ENCODE measurements at regions not wholly inside any gene's neighbourhood (a gene's known extent, or its start where the extent isn't known, plus 50 kb on each side); places are given as distances from the start of the nearest gene placed in this dataset.

GRCh38 chr6:121748376-121748775, 312.9 kb downstream of the GJA1 start:
- TF ChIP-seq CTCF (conservative IDR thresholded peaks at IDR 0.05; ENCODE audit: low read length) = no peak
- peak; percentile 88 for DNase-seq (ENCODE audit: low read depth)
- H3K4me3 ChIP-seq (ENCODE audit: low read length) = no peak overlapping the region

GRCh38 chr6:121748850-121749249, 313.4 kb downstream of the GJA1 start:
- TF ChIP-seq CTCF (conservative IDR thresholded peaks at IDR 0.05; ENCODE audit: low read length) = no peak
- DNase-seq (ENCODE audit: low read depth) = no peak
- H3K4me3 ChIP-seq (ENCODE audit: low read length) = no peak overlapping the region

GRCh38 chr6:121755485-121755884, 320.0 kb downstream of the GJA1 start:
- no peak overlapping the region for H3K4me3 ChIP-seq (ENCODE audit: low read length)
- no peak for TF ChIP-seq CTCF (conservative IDR thresholded peaks at IDR 0.05; ENCODE audit: low read length)
- peak; percentile 16 for DNase-seq (ENCODE audit: low read depth)

GRCh38 chr6:121756666-121757065, 321.2 kb downstream of the GJA1 start:
- TF ChIP-seq CTCF (conservative IDR thresholded peaks at IDR 0.05; ENCODE audit: low read length) = no peak
- no peak overlapping the region for H3K4me3 ChIP-seq (ENCODE audit: low read length)
- peak; percentile 69 for DNase-seq (ENCODE audit: low read depth)

GRCh38 chr6:121759370-121759769, 323.9 kb downstream of the GJA1 start:
- no peak overlapping the region for H3K4me3 ChIP-seq (ENCODE audit: low read length)
- no peak for DNase-seq (ENCODE audit: low read depth)
- TF ChIP-seq CTCF (conservative IDR thresholded peaks at IDR 0.05; ENCODE audit: low read length) = no peak

- TF ChIP-seq CTCF (conservative IDR thresholded peaks at IDR 0.05; ENCODE audit: low read length) = no peak
- DNase-seq (ENCODE audit: low read depth) = no peak
- no peak overlapping the region for H3K4me3 ChIP-seq (ENCODE audit: low read length)
Observed at GRCh38 chr6:121760191-121760590, 324.7 kb downstream of the GJA1 start.

- H3K4me3 ChIP-seq (ENCODE audit: low read length) = no peak overlapping the region
- DNase-seq (ENCODE audit: low read depth) = no peak
- TF ChIP-seq CTCF (conservative IDR thresholded peaks at IDR 0.05; ENCODE audit: low read length) = no peak
Observed at GRCh38 chr6:121760745-121761144, 325.3 kb downstream of the GJA1 start.
